HG02763 (cell line): ENCODE measurements at regions not wholly inside any gene's neighbourhood (a gene's known extent, or its start where the extent isn't known, plus 50 kb on each side); places are given as distances from the start of the nearest gene placed in this dataset.
"Not testable (repeated sequence)": the region's sequence is repeated elsewhere in the genome, so short reads cannot be mapped to it uniquely, and the experiment has no call there.

ENCODE experiments used
- ATAC-seq: cut with Tn5 transposase; IDR thresholded peaks from one replicate; pipeline ENCODE4 v1.9.1; 2021; ENCODE audit warnings: mild to moderate bottlenecking, moderate library complexity; ENCODE audit not compliant: unreplicated experiment

DNA sequence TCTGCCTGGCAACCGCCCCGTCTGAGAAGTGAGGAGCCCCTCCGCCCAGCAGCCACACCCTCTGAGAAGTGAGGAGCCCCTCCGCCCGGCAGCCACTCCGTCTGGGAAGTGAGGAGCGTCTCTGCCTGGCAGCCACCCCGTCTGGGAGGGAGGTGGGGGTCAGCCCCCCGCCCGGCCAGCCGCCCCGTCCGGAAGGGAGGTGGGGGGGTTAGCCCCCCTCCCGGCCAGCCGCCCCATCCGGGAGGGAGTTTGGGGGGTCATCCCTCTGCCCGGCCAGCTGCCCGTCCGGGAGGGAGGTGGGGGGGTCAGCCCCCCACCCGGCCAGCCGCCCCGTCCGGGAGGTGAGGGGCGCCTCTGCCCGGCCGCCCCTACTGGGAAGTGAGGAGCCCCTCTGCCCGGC, 269.0 kb downstream of the FAM72C start:
- ATAC-seq, result not testable (repeated sequence)

DNA sequence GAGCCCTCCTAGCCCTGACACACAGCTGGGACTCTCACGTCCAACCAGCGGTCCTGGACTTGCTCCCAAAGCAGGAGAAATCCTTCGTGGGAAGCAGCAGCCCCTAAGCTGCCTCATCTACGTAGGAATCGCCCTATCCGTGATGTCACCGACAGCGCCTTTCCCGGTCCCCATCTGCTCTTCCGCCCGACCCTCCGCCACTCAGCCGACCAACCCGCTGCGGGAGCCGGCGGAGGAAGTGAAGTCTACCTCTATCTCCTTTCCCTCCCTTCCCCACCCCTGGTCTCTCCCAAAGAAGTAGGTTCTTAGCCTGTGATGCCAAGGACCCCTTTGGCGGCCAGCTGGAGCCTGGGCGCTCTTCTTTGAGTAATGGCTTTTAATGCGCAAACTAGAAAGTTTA, 272.1 kb downstream of the FAM72C start:
- ATAC-seq, result no peak

DNA sequence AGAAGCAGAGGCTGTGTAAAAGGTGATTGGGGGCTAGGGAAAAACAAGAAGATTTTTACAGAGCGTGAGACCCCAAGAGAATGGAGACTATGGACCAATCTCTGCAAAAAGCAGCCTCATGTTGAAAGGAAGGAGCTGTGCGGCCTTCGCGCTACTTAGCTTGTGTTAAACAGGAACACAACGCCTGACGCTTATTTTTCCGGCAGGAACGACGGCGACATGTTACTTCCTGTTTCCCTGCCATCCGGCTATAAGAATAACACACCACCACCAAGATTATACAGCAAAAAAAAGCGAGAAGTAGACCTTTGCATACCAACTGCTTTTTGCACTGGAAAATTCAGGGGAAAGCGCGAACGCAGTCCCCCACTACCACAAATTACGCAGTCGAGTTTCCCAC, 272.7 kb downstream of the FAM72C start:
- no peak for ATAC-seq

DNA sequence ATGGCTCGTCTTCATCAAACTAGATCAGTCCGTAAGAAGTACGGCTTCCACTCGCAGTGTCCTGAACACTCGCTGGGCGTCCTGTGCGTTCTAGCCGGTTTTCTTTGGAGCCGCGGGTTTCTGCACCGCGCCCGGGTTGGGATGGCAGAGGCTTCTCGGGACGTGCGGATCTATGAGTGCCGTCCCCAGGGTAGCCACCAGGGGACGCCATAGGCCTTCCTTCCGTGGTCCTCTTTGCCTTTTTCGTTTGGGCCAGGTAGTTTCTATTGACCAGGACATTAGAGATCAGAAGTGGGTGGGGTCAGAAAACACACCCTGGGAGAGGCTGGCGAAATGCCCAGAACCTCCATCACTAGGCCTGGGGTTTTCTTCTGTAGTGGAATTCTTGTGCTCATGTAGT, 273.8 kb downstream of the FAM72C start:
- ATAC-seq, result no peak

DNA sequence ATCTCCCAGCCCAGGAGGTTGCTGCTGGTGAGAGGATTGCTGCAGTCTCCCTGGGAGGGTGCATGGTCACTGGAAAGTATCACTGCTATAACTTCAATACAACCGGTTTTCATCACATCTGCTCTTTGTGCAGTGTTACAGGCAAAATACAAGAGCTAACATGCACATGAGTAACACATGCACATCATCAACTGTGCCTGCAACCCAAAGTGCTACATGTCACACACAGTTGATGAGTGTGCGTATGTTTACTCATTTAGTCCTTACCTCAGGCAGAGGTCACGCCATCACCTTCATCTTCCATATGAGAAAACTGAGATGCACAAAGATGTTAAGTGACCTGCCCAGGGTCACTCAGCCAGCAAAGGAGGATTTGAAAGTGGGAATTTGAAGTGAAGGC, 277.7 kb downstream of the FAM72C start:
- no peak for ATAC-seq

DNA sequence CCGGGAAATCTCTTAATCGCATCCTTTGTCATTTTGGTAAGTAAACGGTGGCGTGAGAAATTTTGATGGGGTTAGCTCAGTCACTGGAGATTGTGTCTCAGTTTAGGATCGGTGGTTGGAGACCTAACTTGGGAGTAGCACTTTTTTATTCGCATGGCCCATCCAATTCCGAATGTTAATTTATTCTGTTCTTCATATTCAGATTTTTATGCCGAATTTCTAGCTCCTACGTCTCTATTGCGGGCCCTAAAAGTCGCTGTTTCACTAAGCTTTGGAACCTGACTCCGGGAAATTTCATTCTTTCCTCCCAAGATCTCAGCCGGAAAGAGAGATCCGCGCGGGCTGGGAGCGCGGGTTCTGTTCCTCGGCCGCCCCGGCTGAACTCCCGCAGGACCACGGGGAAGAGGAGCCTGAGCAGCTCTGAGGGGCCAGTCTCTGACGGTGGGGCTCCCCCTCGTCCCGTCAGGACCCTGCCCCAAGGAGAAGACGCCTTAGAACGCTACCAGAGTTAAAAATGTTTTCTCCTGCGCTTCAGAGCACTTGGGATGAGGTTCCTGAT, 279.7 kb downstream of the FAM72C start:
- no peak for ATAC-seq

DNA sequence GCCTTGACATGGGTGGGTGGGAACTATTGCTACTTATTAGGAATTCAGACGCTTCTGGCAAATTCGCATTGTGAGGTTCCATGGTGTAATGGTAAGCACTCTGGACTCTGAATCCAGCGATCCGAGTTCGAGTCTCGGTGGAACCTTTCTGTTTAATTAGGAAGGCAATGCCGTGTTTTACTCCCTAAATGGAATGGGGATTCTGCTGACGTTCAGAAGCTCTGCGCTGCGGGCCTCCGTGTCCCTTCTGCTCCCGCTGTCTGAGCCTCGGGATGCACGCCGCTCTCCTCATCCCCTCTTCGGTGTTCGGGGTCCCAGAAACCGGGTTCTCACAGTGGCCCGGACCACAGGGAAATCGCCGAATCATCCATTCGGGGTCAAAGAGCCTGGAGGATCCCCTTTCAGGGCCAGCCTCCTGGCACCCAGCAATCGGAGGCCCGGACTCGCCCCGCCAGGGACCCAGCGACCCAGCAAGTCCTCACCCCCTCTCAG, 280.3 kb downstream of the FAM72C start:
- ATAC-seq, result no peak

DNA sequence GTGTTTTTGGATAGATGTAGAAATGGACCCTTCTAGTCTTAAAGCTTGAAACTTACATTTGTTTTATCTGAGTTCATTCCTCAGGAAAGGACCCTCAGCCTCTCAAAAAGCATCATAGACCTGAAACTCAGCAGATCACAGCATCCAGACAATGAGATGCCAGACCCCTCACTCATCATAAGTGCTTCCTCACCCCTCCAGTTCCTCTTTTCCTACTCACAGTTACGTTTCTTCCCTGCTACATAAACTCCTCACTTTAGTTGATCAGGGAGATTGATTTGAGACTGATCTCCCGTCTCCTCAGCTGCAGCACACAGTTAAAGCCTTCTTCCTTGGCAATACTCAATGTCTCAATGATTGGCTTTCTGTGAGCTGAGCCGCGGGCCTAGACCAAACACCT, 282.0 kb downstream of the FAM72C start:
- no peak for ATAC-seq

DNA sequence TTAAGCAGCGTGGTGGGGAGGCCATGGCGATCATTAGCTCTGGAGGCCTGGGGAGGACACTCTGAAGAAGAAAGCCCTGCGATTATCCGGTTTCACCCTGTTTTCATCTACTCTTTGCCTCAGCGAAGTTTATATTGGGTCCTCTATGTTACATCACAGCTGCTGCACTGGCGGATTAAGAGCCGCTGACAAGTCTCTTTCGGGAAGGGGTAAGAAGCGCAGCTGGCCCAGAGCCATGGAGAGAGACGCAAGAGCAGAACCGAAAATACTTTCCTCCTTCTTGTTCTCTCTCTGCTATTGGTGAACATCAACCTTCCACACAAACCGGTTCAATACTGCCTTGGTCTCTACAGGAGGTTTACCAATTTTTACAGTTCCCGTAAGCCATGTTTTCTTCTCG, 291.5 kb downstream of the FAM72C start:
- ATAC-seq, result no peak

DNA sequence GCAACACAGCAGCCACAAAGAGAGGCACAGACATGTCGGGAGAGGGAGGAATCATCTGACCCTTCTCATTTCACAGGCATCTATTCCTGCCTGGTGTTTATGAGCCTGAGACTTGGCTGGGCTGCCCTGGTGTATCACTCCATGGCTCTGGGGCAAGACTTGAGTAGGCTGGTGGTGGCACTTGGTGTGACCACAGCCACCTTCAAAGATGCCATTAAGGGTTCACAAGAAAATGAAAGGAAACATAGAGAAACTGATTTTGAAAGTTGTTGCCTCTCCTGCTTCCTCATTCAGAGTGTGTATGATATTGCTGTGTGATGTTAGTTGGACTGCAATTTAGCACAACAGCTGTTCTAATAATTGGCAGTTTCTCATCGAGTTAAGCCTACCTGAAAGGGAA, 298.8 kb downstream of the FAM72C start:
- ATAC-seq, result no peak

DNA sequence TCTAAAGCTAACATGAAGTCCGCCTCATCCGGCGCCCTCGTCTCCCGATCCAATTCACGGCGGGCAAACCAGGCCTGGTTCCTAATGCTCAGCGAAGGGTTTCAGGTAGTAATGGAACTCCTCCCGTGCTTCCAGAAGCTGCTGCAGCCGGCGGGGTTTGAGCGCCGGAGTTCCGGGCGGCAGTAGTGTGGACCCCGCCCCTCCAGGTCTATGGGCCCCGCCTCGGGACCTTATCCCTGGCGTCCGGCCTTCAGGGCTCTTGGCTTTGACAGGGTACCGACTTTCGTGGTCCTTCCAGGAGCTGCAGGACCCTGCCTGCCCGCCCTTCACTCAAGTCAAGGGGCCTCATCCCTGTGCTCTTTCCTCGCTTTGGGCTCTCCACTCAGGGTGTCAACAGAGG, 304.1 kb downstream of the FAM72C start:
- ATAC-seq, result no peak

DNA sequence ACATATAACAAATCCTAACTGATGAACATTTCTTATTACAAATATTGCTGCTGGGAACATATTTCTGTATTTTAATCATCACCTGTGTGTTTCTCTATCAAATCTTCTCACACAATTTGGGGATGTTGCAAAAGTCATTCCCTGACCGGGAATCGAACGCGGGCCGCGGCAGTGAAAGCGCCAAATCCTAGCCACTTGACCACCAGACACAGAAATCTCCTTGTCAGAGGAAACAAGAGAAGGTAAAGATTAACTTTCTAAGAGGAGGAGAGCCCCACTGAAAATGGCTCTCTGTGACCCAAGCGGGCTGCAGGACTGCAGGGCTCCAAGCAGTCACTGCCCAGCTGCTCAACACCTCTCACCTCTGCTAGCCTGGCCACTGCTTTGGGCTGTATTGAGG, 304.9 kb downstream of the FAM72C start:
- ATAC-seq, result no peak

DNA sequence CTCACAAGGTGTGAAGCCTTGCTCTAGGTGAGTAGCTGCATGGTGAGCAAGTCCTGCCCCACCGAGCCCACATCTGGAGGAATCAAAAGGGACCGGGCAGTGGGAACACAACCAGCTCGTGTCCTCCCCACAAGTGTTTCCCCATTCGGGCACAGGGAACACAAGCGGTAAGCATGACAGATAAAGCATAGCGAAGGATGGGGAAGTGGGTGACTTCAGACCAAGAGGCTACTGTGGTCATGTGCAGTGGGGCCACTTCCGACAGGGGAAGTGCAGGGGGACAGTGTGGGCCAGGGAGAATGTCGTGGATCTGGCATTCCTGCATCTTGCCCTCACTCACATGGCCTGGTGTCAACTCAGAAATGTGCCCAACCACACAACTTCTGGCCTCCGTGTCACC, 306.2 kb downstream of the FAM72C start:
- no peak for ATAC-seq

DNA sequence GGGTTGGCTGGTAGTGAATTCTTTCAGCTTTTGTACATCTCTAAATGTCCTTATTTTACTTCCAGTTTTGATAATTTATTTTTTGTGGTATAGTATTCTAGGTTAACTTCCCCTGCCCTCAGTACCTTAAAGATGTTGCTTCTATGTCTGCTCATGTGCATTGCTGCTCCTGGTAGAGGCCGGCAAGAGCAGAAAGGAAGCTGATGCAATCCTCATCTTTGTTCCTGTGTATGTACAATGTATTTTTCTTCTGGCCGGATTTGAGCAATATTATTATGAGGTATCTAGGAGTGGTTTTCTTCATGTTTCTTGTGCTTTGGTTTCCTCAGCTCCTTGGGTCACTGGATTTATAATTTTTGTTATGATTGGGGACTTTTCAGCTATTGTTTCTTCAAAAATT, 308.7 kb downstream of the FAM72C start:
- not testable (repeated sequence) for ATAC-seq

DNA sequence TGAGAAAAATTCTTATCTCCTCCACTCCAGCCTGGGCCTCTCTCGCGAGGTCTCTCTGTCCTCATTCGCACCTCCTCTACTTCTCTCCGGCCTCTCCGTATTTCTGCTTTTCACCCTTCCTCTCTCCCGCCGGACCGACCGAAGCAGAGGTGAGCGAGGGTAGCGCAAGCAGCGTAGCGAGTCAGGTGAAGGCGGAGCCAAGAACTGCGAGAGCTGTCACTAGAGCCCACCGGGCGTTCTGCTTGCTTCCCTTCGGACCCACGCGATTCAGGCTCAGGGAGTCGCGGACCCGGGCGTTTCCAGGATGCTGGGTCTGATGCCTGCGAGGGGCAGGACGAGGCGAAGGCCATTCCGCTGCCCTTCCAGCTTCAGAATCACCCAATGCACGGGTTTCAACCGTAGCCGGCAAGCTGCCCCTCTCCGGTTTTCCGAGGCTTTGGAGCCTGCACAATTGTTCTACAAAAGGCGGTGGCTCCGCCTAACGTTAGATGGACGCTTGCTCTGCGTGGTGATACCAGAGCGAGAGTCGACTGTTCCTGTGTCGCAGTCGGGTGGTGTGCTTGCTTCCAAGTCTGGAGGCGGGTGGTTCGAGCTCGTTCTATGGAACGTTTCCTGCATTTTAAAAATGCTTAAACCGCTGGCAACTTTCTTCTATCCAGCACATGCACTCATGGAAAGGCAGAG, 310.2 kb downstream of the FAM72C start:
- no peak for ATAC-seq

DNA sequence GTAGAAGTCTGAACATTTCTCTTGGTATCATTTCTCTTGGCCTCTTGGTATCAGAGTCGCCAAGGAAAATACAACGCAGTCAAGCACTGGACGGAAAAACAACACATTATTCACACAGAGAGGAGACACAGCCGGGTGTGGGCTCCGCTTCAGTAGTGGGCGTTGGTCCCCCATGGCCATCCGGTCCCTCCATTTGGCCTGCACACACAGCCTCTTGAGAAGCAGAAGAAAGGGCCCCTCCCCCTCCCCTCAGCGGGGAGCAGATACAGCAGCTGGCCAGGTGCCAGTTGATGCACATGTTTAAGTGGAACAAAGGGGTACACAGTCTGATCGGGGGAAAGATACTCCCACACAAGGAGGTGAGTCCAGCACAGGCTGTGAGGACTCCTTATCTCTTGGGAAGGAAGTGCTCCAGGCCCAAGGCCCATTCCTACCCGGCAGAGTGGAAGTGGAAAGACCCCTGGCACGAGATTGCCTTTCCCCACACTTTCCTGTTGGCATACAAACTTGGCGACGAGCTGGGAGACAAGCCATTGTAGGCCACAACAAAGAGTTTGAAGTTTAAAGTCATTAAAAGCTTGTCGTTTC, 311.3 kb downstream of the FAM72C start:
- no peak for ATAC-seq

DNA sequence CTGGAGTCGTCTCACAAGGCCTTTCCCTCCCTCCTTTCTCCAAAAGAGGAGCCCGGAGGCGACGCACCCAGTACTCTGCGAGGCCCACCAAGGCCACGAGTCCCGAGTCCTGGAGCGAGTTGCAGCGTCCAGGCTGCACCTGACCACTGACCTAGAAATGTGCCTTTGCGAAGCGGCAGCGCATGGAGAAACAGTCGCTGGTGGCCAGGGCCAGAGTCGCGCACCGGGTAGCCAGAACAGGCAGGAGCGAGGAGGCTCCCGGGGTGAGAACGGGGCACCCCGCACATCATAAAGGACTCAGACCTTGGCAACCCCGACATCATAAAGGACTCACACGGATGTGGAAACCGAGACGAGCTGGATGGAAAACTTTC, 318.4 kb downstream of the FAM72C start:
- no peak for ATAC-seq

DNA sequence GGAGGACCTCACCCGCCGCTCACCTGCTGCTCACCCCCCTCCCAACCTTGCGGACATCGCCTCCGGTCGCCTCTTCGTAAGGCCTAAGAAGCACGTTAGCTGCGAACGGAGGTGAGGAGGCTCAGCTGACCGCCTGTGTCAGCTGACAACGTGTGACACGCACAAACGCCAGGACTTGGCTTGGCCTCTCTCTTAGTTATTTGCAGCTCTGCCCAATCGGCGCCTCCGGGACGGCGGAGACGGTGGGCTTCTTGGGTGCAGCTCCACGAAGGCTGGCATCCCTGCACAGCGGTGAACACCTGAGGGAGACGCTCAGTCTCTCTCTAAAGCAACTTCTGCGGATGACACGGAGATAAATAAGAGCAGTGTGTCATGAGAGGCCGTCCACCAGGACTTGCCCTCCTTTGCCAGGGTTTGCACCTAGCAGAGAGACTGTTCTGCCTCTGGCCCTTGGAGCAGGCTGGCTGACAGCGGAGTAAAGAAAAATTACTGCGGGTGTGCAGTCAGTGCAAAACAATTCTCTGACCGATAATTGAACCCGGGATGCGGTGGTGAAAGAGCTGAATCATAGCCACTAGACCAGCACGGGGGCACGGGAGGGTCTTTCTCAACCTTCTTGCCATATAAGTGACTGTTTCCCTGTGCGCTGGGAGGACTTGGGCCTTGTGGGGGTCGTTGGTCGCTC, 318.9 kb downstream of the FAM72C start:
- no peak for ATAC-seq

DNA sequence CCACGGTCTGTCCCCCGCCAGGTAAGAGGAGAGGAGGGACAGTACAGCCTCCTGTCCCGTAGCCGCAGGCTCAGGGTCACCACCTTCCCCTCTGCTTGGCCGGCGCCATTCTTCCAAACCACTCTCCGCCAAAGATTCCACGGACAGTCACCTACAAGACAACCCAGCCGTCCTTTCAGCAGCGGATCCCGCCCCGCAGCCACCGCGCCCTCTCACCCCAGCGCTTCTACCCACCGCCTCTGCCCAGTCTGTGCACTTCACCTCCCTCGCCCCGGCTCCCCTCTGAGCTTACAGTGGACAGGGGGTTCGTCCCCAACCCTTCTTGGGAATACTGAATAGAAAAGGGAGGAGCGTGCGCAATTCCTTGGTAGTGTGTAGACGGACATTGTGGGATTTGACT, 319.6 kb downstream of the FAM72C start:
- no peak for ATAC-seq

DNA sequence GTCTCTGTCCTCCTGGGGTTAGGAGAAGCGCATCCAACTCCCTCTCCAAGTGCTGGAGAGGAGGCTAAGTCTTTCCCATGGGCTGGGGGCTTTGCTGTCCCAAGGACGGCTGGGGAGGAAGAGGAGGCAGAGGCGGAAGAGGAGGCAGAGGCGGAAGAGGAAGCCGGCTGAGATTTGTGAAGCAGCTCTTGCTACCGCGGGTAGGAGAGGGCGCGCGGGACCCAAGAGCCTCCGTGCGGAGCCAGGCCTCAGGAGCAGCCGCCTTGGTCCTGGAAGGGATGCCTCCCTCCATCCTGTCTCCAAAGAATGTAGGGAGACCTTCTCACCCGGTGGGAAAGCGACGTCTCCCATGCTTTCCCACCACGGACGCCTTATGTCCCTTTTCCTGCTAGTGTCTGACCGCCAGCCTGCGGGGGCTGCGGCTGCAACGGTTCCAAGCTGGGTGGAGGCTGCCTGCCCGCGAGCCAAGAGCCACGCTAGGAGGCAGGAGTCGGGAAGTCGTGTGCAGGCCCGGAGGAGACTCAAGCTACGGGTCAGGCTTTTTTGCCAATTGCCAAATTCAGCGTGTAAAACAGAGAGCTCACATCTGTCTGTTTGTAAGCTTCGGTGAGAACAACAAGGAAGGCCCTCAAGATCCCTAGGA, 320.3 kb downstream of the FAM72C start:
- ATAC-seq, result no peak

DNA sequence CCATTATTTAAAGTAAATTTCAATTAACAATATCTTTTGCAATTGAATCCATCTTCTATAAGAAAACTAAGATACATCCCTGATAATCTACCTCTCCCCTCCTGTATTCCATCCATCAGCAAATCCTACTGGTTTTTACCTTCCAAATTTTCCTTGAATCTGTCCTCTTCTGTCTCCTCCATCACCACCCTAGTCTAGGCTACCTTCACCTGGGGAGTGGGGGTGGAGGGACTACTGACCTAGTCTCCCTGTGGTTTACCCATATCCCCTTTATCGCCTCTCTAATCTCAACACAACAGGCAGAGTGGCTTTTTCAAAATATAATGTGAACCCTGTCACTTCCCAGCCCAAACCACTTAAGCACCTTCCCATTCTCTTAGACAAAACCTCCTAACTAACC, 327.8 kb downstream of the FAM72C start:
- not testable (repeated sequence) for ATAC-seq
